Neural cell (in vitro differentiated cells): ENCODE measurements at regions not wholly inside any gene's neighbourhood (a gene's known extent, or its start where the extent isn't known, plus 50 kb on each side); places are given as distances from the start of the nearest gene placed in this dataset.

Experiments
- H2AFZ ChIP-seq: fragments of 200-600, 300-800 bp; sonication (generic), shearing (Covaris generic); 2 replicates; pipeline ENCODE4 v1.6.0; 2014; ENCODE audit warnings: low read depth, mild to moderate bottlenecking, antibody characterized with exemption, low read length, moderate library complexity
- H3F3A ChIP-seq: fragments of 200-600 bp; shearing (Covaris generic); 2 replicates; pipeline ENCODE4 v1.6.1; 2016; ENCODE audit warnings: mild to moderate bottlenecking, moderate library complexity, mixed read lengths, antibody characterized with exemption, low read length; ENCODE audit not compliant: insufficient read depth, poor library complexity, severe bottlenecking
- H3K27ac ChIP-seq: fragments of 200-600, 300-800 bp; sonication (generic), shearing (Covaris generic); 2 replicates; pipeline ENCODE4 v1.5.1; 2014; ENCODE audit warnings: mild to moderate bottlenecking, low read length, moderate library complexity
- H3K27me3 ChIP-seq: fragments of 300-800, 200-600 bp; sonication (generic), shearing (Covaris generic); 2 replicates; pipeline ENCODE4 v1.6.0; 2014; ENCODE audit warnings: mild to moderate bottlenecking, low read depth, low read length, moderate library complexity; ENCODE audit not compliant: insufficient read depth
- H3K36me3 ChIP-seq: fragments of 300-800, 200-600 bp; sonication (generic), shearing (Covaris generic); 2 replicates; pipeline ENCODE4 v1.5.1; 2014; ENCODE audit warnings: mild to moderate bottlenecking, antibody characterized with exemption, low read length, moderate library complexity; ENCODE audit not compliant: insufficient read depth
- H3K4me2 ChIP-seq: fragments of 300-800, 200-600 bp; sonication (generic), shearing (Covaris generic); 2 replicates; pipeline ENCODE4 v1.6.0; 2014; ENCODE audit warnings: mild to moderate bottlenecking, low read length
- H3K4me3 ChIP-seq: fragments of 300-800, 200-600 bp; sonication (generic), shearing (Covaris generic); 2 replicates; pipeline ENCODE4 v1.5.1; 2014; ENCODE audit warnings: mild to moderate bottlenecking, low read length, moderate library complexity
- H3K79me2 ChIP-seq: fragments of 200-600 bp; shearing (Covaris generic); replicated peaks from 2 replicates; pipeline ENCODE4 v1.6.0; 2014; ENCODE audit warnings: mild to moderate bottlenecking, low read length, moderate library complexity; ENCODE audit not compliant: insufficient read depth
- H3K9ac ChIP-seq: fragments of 300-800, 200-600 bp; sonication (generic), shearing (Covaris generic); 2 replicates; pipeline ENCODE4 v1.6.1; 2016; ENCODE audit warnings: mild to moderate bottlenecking, low read length, mixed read lengths
- H3K9me2 ChIP-seq: fragments of 200-600 bp; shearing (Covaris generic); 2 replicates; pipeline ENCODE4 v1.6.1; 2016; ENCODE audit warnings: mild to moderate bottlenecking, low read length, mixed read lengths; ENCODE audit not compliant: insufficient read depth
- H3K9me3 ChIP-seq: fragments of 200-600, 300-800 bp; sonication (generic), shearing (Covaris generic); 2 replicates; pipeline ENCODE4 v1.6.1; 2016; ENCODE audit warnings: mild to moderate bottlenecking, mixed run types, low read length, moderate library complexity, mixed read lengths
- H4K20me1 ChIP-seq: fragments of 200-600 bp; shearing (Covaris generic); 2 replicates; pipeline ENCODE4 v1.6.1; 2016; ENCODE audit warnings: mild to moderate bottlenecking, mixed run types; ENCODE audit not compliant: insufficient read depth
- CTCF ChIP-seq: fragments of 450-650 bp; IDR thresholded peaks from 2 replicates; pipeline ENCODE4 v1.5.1; 2014; ENCODE audit warnings: antibody characterized with exemption, mild to moderate bottlenecking, moderate library complexity; ENCODE audit not compliant: poor library complexity, severe bottlenecking
- EP300 ChIP-seq: fragments of 450-650 bp; conservative IDR thresholded peaks from 2 replicates; pipeline ENCODE4 v1.6.1; 2014; ENCODE audit warnings: antibody characterized with exemption, mild to moderate bottlenecking, moderate library complexity; ENCODE audit not compliant: poor library complexity, severe bottlenecking
- EZH2 ChIP-seq: fragments of 200-600, 300-800 bp; shearing (Covaris generic), sonication (generic); IDR thresholded peaks from 2 replicates; pipeline ENCODE4 v1.6.1; 2014; ENCODE audit warnings: antibody characterized with exemption, low read length, borderline replicate concordance, mild to moderate bottlenecking; ENCODE audit not compliant: insufficient read depth, poor library complexity, severe bottlenecking
- MXI1 ChIP-seq: fragments of 450-650 bp; conservative IDR thresholded peaks from 2 replicates; pipeline ENCODE4 v1.6.1; 2014; ENCODE audit warnings: antibody characterized with exemption, mild to moderate bottlenecking; ENCODE audit not compliant: poor library complexity, severe bottlenecking
- POLR2AphosphoS5 ChIP-seq: IDR thresholded peaks from 2 replicates; pipeline ENCODE4 v1.6.1; 2012
- RAD21 ChIP-seq: fragments of 450-650 bp; conservative IDR thresholded peaks from 2 replicates; pipeline ENCODE4 v1.6.1; 2014; ENCODE audit warnings: antibody characterized with exemption, mild to moderate bottlenecking, moderate library complexity
- SMC3 ChIP-seq: fragments of 450-650 bp; conservative IDR thresholded peaks from 2 replicates; pipeline ENCODE4 v1.6.1; 2014; ENCODE audit warnings: antibody characterized with exemption, mild to moderate bottlenecking, moderate library complexity; ENCODE audit not compliant: poor library complexity
- TAF1 ChIP-seq: IDR thresholded peaks from 2 replicates; pipeline ENCODE4 v1.6.1; 2012; ENCODE audit warnings: low read depth
- TF ChIP-seq, protein P1 (sequence below): IDR thresholded peaks from 2 replicates; pipeline ENCODE4 v1.6.1; 2012; ENCODE audit warnings: borderline replicate concordance

- Histone ChIP-seq H4K20me1 (no peaks in the 10 kb centered on the region), H3K9me2 (no peaks in the 10 kb centered on the region), H3K27me3 (no peaks in the 10 kb centered on the region), H3F3A (no peaks in the 10 kb centered on the region), H3K27ac (no peak overlapping the region), H3K79me2 (no peaks in the 10 kb centered on the region), H3K9me3 (no peaks in the 10 kb centered on the region), H3K4me3 (no peak overlapping the region), H3K4me2 (no peak overlapping the region), H3K9ac (no peak overlapping the region), H2AFZ (no peak overlapping the region), H3K36me3 (no peaks in the 10 kb centered on the region)
- no peak for TF ChIP-seq EZH2
- no peak for TF ChIP-seq TAF1
- TF ChIP-seq MXI1: no peak
- no peak for TF ChIP-seq RAD21
Measured at GRCh38 chr5:14063691-14064090, 79.5 kb upstream of the TRIO start.

GRCh38 chr5:14063138-14063537 is 80.0 kb upstream of the TRIO start:
- no peaks in the 10 kb centered on the region for H3K9me2 ChIP-seq
- H4K20me1 ChIP-seq: no peaks in the 10 kb centered on the region
- TF ChIP-seq CTCF (no peak), POLR2AphosphoS5 (no peak), MXI1 (no peak), RAD21 (no peak), SMC3 (no peak), EP300 (no peak), TAF1 (no peak), EZH2 (no peak)
- TF ChIP-seq, protein P1, sequence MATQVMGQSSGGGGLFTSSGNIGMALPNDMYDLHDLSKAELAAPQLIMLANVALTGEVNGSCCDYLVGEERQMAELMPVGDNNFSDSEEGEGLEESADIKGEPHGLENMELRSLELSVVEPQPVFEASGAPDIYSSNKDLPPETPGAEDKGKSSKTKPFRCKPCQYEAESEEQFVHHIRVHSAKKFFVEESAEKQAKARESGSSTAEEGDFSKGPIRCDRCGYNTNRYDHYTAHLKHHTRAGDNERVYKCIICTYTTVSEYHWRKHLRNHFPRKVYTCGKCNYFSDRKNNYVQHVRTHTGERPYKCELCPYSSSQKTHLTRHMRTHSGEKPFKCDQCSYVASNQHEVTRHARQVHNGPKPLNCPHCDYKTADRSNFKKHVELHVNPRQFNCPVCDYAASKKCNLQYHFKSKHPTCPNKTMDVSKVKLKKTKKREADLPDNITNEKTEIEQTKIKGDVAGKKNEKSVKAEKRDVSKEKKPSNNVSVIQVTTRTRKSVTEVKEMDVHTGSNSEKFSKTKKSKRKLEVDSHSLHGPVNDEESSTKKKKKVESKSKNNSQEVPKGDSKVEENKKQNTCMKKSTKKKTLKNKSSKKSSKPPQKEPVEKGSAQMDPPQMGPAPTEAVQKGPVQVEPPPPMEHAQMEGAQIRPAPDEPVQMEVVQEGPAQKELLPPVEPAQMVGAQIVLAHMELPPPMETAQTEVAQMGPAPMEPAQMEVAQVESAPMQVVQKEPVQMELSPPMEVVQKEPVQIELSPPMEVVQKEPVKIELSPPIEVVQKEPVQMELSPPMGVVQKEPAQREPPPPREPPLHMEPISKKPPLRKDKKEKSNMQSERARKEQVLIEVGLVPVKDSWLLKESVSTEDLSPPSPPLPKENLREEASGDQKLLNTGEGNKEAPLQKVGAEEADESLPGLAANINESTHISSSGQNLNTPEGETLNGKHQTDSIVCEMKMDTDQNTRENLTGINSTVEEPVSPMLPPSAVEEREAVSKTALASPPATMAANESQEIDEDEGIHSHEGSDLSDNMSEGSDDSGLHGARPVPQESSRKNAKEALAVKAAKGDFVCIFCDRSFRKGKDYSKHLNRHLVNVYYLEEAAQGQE: no peak
- H3K9ac ChIP-seq: no peak overlapping the region
- H2AFZ ChIP-seq: no peak overlapping the region
- no peaks in the 10 kb centered on the region for H3K36me3 ChIP-seq
- H3K79me2 ChIP-seq: no peaks in the 10 kb centered on the region
- H3K9me3 ChIP-seq: no peaks in the 10 kb centered on the region
- no peak overlapping the region for H3K4me3 ChIP-seq
- no peak overlapping the region for H3K4me2 ChIP-seq
- no peaks in the 10 kb centered on the region for H3K27me3 ChIP-seq
- no peaks in the 10 kb centered on the region for H3F3A ChIP-seq
- no peak overlapping the region for H3K27ac ChIP-seq

- H3K4me3 ChIP-seq: no peak overlapping the region
Measured at GRCh38 chr5:14062178-14062577, 81.0 kb upstream of the TRIO start.

More at GRCh38 chr5:14062178-14062577, 81.0 kb upstream of the TRIO start:
- Histone ChIP-seq H3K27me3 (no peaks in the 10 kb centered on the region), H4K20me1 (no peaks in the 10 kb centered on the region), H3K36me3 (no peaks in the 10 kb centered on the region), H3K9me3 (no peaks in the 10 kb centered on the region), H3K9me2 (no peaks in the 10 kb centered on the region), H2AFZ (no peak overlapping the region), H3K4me2 (no peak overlapping the region), H3K79me2 (no peaks in the 10 kb centered on the region), H3K9ac (no peak overlapping the region), H3F3A (no peaks in the 10 kb centered on the region), H3K27ac (no peak overlapping the region)
- no peak for TF ChIP-seq CTCF
- no peak for TF ChIP-seq SMC3
- TF ChIP-seq RAD21: no peak
- TF ChIP-seq POLR2AphosphoS5: no peak
- TF ChIP-seq, protein P1: no peak
- no peak for TF ChIP-seq EZH2
- no peak for TF ChIP-seq EP300
- TF ChIP-seq MXI1: no peak
- no peak for TF ChIP-seq TAF1
